ENCODE measurements at regions not wholly inside any gene's neighbourhood (a gene's known extent, or its start where the extent isn't known, plus 50 kb on each side); places are given as distances from the start of the nearest gene placed in this dataset.
"Not testable (repeated sequence)": the region's sequence is repeated elsewhere in the genome, so short reads cannot be mapped to it uniquely, and the experiment has no call there.

DNA sequence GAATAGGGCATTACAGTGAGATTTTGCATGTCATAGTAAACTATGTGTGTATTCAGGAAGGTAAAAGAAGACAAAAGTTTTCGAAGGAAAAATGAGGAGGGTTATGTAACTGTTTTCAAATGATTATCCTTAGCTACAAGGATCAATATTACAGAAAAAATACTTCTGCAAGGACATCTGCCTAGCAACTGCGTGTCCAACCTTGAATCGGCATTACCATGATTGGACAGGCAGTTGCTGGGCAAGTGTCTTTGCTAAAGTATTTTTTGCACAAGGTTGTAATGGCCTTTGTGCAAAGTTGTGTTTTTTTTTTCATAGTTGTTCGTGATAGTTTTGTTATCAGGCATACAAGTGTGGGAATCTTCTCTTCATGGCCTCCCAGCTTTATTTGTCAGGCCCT is 136.8 kb downstream of the FASLG start:
- Histone ChIP-seq H2BK5ac (ENCODE audit: low read length) (no peak overlapping the region), H2BK12ac (ENCODE audit: low read length) (no peak overlapping the region), H3K23ac (ENCODE audit: low read depth, low read length, poor library complexity) (no peak overlapping the region), H3K4me2 (ENCODE audit: insufficient read depth, low read length, poor library complexity, severe bottlenecking) (no peak overlapping the region), H3K14ac (ENCODE audit: low read length) (no peak overlapping the region), H3K9ac (ENCODE audit: low read depth, low read length, poor library complexity) (no peak overlapping the region), H2BK120ac (ENCODE audit: low read depth, low read length) (no peak overlapping the region), H3K36me3 (replicated peaks in 1 of 2; ENCODE audit: control insufficient read depth in 2 of 2, insufficient read depth in 2 of 2, low read length in 2 of 2) (no peaks in the 10 kb centered on the region), H3K4ac (ENCODE audit: low read length) (no peak overlapping the region), H3K4me3 (ENCODE audit: low read length in 2 of 2) (no peak overlapping the region), H3K27ac (replicated peaks; ENCODE audit: low read length) (no peak overlapping the region), H4K8ac (ENCODE audit: low read depth, low read length) (no peak overlapping the region), H3K27me3 (ENCODE audit: control insufficient read depth in 3 of 3, insufficient read depth in 3 of 3, low read depth in 1 of 3, low read length in 3 of 3) (no peaks in the 10 kb centered on the region), H3K79me1 (ENCODE audit: low read depth, low read length) (no peaks in the 10 kb centered on the region), H4K91ac (ENCODE audit: low read depth, low read length, poor library complexity) (no peak overlapping the region), H2AFZ (ENCODE audit: low read length) (no peak overlapping the region), H3K4me1 (ENCODE audit: control insufficient read depth in 2 of 2, insufficient read depth in 1 of 2, low read depth in 1 of 2, low read length in 2 of 2) (no peaks in the 10 kb centered on the region), H2AK5ac (ENCODE audit: low read depth, low read length) (no peak overlapping the region), H2BK15ac (ENCODE audit: low read length) (no peak overlapping the region), H3K9me3 (replicated peaks in 1 of 2; ENCODE audit: control insufficient read depth in 2 of 2, insufficient read depth in 1 of 2, low read depth in 1 of 2, low read length in 2 of 2) (no peaks in the 10 kb centered on the region), H3K18ac (ENCODE audit: low read length) (no peak overlapping the region)
- WGBS, 2 donors (ENCODE audit: extremely low coverage in 2 of 2, insufficient read length in 2 of 2, insufficient replicate concordance in 1 of 2): no CpG with 5 or more reads among the region's 4 CpGs
- DNase-seq (ENCODE audit: low spot score): no peak

DNA sequence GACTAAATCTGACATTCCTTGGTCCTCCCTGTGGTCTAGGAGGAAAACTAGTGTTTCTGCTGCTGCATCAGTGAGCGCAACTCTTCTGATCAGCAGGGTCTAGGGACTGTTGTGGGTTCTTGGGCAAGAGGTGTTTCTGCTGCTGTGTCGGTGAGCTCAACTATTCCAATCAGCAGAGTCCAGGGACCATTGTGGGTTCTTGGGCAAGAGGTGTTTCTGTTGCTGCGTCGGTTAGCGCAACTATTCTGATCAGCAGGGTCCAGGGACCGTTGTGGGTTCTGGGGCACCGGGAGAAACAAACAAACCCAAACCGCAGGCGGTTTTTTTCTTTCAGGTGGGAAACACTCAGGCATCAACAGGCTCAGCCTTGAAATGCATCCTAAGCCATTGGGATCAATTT is 140.9 kb downstream of the FASLG start:
- not testable (repeated sequence) for H4K8ac ChIP-seq (ENCODE audit: low read depth, low read length); H3K27ac ChIP-seq (replicated peaks; ENCODE audit: low read length); DNase-seq (ENCODE audit: low spot score); H3K4ac ChIP-seq (ENCODE audit: low read length); H3K4me1 ChIP-seq (ENCODE audit: control insufficient read depth in 2 of 2, insufficient read depth in 1 of 2, low read depth in 1 of 2, low read length in 2 of 2); H2AK5ac ChIP-seq (ENCODE audit: low read depth, low read length); H2BK15ac ChIP-seq (ENCODE audit: low read length); H3K9me3 ChIP-seq (replicated peaks in 1 of 2; ENCODE audit: control insufficient read depth in 2 of 2, insufficient read depth in 1 of 2, low read depth in 1 of 2, low read length in 2 of 2); H3K9ac ChIP-seq (ENCODE audit: low read depth, low read length, poor library complexity); H3K18ac ChIP-seq (ENCODE audit: low read length); H3K14ac ChIP-seq (ENCODE audit: low read length); H2BK120ac ChIP-seq (ENCODE audit: low read depth, low read length); H3K23ac ChIP-seq (ENCODE audit: low read depth, low read length, poor library complexity); H2BK5ac ChIP-seq (ENCODE audit: low read length); H2BK12ac ChIP-seq (ENCODE audit: low read length); H4K91ac ChIP-seq (ENCODE audit: low read depth, low read length, poor library complexity); H3K4me3 ChIP-seq (ENCODE audit: low read length in 2 of 2); H3K4me2 ChIP-seq (ENCODE audit: insufficient read depth, low read length, poor library complexity, severe bottlenecking); H3K36me3 ChIP-seq (replicated peaks in 1 of 2; ENCODE audit: control insufficient read depth in 2 of 2, insufficient read depth in 2 of 2, low read length in 2 of 2); H3K27me3 ChIP-seq (ENCODE audit: control insufficient read depth in 3 of 3, insufficient read depth in 3 of 3, low read depth in 1 of 3, low read length in 3 of 3); H3K79me1 ChIP-seq (ENCODE audit: low read depth, low read length); H2AFZ ChIP-seq (ENCODE audit: low read length)
- WGBS, 2 donors (ENCODE audit: extremely low coverage in 2 of 2, insufficient read length in 2 of 2, insufficient replicate concordance in 1 of 2): no CpG with 5 or more reads among the region's 9 CpGs

DNA sequence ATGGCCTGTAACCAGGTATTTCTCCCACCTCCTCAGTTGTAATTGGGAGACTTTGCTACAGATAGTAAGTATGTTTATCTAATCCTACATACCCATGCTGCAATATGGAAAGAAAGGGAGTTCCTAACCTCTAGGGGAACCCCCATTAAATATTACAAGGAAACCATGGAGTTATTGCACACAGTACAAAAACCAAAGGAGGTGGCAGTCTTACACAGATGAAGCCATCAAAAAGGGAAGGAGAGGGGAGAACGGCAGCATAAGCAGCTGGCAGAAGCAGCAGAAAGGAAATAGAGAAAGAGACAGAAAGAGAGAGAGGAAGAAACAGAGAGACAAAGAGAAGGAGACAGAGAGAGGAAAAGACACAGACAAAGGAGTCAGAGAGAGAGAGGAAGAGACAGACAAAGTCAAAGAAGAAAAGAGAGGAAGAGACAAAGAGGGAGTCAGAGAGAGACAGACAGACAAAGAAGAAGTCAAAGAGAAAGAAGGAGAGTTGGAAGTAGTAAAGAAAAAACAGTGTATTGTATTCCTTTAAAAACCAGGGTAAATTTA is 142.9 kb downstream of the FASLG start:
- H3K27me3 ChIP-seq (ENCODE audit: control insufficient read depth in 3 of 3, insufficient read depth in 3 of 3, low read depth in 1 of 3, low read length in 3 of 3): no peaks in the 10 kb centered on the region
- no peak overlapping the region for H3K4me2 ChIP-seq (ENCODE audit: insufficient read depth, low read length, poor library complexity, severe bottlenecking)
- H4K8ac ChIP-seq (ENCODE audit: low read depth, low read length): no peak overlapping the region
- H2BK120ac ChIP-seq (ENCODE audit: low read depth, low read length): no peak overlapping the region
- H3K9ac ChIP-seq (ENCODE audit: low read depth, low read length, poor library complexity): no peak overlapping the region
- no peak overlapping the region for H3K14ac ChIP-seq (ENCODE audit: low read length)
- H3K18ac ChIP-seq (ENCODE audit: low read length): no peak overlapping the region
- H3K4me3 ChIP-seq (ENCODE audit: low read length in 2 of 2): no peak overlapping the region
- no peak overlapping the region for H3K4ac ChIP-seq (ENCODE audit: low read length)
- no peaks in the 10 kb centered on the region for H3K79me1 ChIP-seq (ENCODE audit: low read depth, low read length)
- H3K9me3 ChIP-seq (replicated peaks in 1 of 2; ENCODE audit: control insufficient read depth in 2 of 2, insufficient read depth in 1 of 2, low read depth in 1 of 2, low read length in 2 of 2): no peaks in the 10 kb centered on the region
- no peak overlapping the region for H2AK5ac ChIP-seq (ENCODE audit: low read depth, low read length)
- H3K27ac ChIP-seq (replicated peaks; ENCODE audit: low read length): no peak overlapping the region
- H2BK5ac ChIP-seq (ENCODE audit: low read length): no peak overlapping the region
- H3K4me1 ChIP-seq (ENCODE audit: control insufficient read depth in 2 of 2, insufficient read depth in 1 of 2, low read depth in 1 of 2, low read length in 2 of 2): no peaks in the 10 kb centered on the region
- no peak for DNase-seq (ENCODE audit: low spot score)
- no CpG with 5 or more reads among the region's 1 CpG for WGBS, 2 donors (ENCODE audit: extremely low coverage in 2 of 2, insufficient read length in 2 of 2, insufficient replicate concordance in 1 of 2)
- no peak overlapping the region for H2BK15ac ChIP-seq (ENCODE audit: low read length)
- no peak overlapping the region for H4K91ac ChIP-seq (ENCODE audit: low read depth, low read length, poor library complexity)
- H3K23ac ChIP-seq (ENCODE audit: low read depth, low read length, poor library complexity): no peak overlapping the region
- H3K36me3 ChIP-seq (replicated peaks in 1 of 2; ENCODE audit: control insufficient read depth in 2 of 2, insufficient read depth in 2 of 2, low read length in 2 of 2): no peaks in the 10 kb centered on the region
- H2AFZ ChIP-seq (ENCODE audit: low read length): no peak overlapping the region
- H2BK12ac ChIP-seq (ENCODE audit: low read length): no peak overlapping the region

DNA sequence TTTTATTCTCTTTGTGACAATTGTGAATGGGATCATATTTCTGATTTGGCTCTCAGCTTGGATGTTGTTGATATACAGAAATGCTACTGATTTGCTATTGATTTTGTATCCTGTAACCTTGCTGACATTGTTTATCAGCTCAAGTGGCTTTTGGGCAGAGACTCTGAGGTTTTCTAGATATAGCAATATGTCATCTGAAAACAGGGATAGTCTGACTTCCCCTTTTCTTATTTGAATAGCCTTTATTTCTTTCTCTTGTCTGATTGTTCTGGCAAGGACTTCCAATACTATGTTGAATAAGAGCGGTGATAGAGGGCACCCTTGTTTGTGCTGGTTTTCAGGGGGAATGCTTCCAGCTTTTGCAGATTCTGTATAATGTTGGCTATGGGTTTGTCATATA is 150.8 kb downstream of the FASLG start:
- Histone ChIP-seq H3K23ac (ENCODE audit: low read depth, low read length, poor library complexity) (no peak overlapping the region), H3K18ac (ENCODE audit: low read length) (no peak overlapping the region), H3K79me1 (ENCODE audit: low read depth, low read length) (no peaks in the 10 kb centered on the region), H3K4me3 (ENCODE audit: low read length in 2 of 2) (no peak overlapping the region), H3K27me3 (ENCODE audit: control insufficient read depth in 3 of 3, insufficient read depth in 3 of 3, low read depth in 1 of 3, low read length in 3 of 3) (no peaks in the 10 kb centered on the region), H3K4me2 (ENCODE audit: insufficient read depth, low read length, poor library complexity, severe bottlenecking) (no peak overlapping the region), H2AK5ac (ENCODE audit: low read depth, low read length) (no peak overlapping the region), H3K9ac (ENCODE audit: low read depth, low read length, poor library complexity) (no peak overlapping the region), H3K4me1 (ENCODE audit: control insufficient read depth in 2 of 2, insufficient read depth in 1 of 2, low read depth in 1 of 2, low read length in 2 of 2) (no peaks in the 10 kb centered on the region), H2BK120ac (ENCODE audit: low read depth, low read length) (no peak overlapping the region), H2AFZ (ENCODE audit: low read length) (no peak overlapping the region), H3K36me3 (replicated peaks in 1 of 2; ENCODE audit: control insufficient read depth in 2 of 2, insufficient read depth in 2 of 2, low read length in 2 of 2) (no peaks in the 10 kb centered on the region), H2BK15ac (ENCODE audit: low read length) (no peak overlapping the region), H3K4ac (ENCODE audit: low read length) (no peak overlapping the region), H2BK12ac (ENCODE audit: low read length) (no peak overlapping the region), H2BK5ac (ENCODE audit: low read length) (no peak overlapping the region), H3K14ac (ENCODE audit: low read length) (no peak overlapping the region), H4K8ac (ENCODE audit: low read depth, low read length) (no peak overlapping the region), H3K9me3 (replicated peaks in 1 of 2; ENCODE audit: control insufficient read depth in 2 of 2, insufficient read depth in 1 of 2, low read depth in 1 of 2, low read length in 2 of 2) (no peaks in the 10 kb centered on the region), H3K27ac (replicated peaks; ENCODE audit: low read length) (no peak overlapping the region), H4K91ac (ENCODE audit: low read depth, low read length, poor library complexity) (no peak overlapping the region)
- no peak for DNase-seq (ENCODE audit: low spot score)
- no CpG with 5 or more reads among the region's 1 CpG for WGBS, 2 donors (ENCODE audit: extremely low coverage in 2 of 2, insufficient read length in 2 of 2, insufficient replicate concordance in 1 of 2)
